Esophagus muscularis mucosa (tissue), 4 donors: ENCODE measurements at regions not wholly inside any gene's neighbourhood (a gene's known extent, or its start where the extent isn't known, plus 50 kb on each side); places are given as distances from the start of the nearest gene placed in this dataset.

Source experiments
- DNase-seq: peaks from one replicate; pipeline ENCODE4 v3.0.0-alpha.2; 2017; ENCODE audit errors: extremely low spot score
- H3K27ac ChIP-seq, 4 donors: fragments of 200-600 bp; sonication (generic); replicated peaks in 1 of 4; 1 replicate in 3 of 4; 2 replicates in 1 of 4; pipeline ENCODE4 v1.5.1; 2016 to 2019; ENCODE audit warnings: mild to moderate bottlenecking in 1 of 4
- H3K27me3 ChIP-seq, 4 donors: fragments of 200-600 bp; sonication (generic); one replicate each; pipeline versions ENCODE4 v1.5.1 to v1.6.0; 2016 to 2019
- H3K36me3 ChIP-seq, 4 donors: fragments of 200-600 bp; sonication (generic); one replicate each; pipeline ENCODE4 v1.5.1; 2016 to 2019
- H3K4me1 ChIP-seq, 4 donors: fragments of 200-600 bp; sonication (generic); one replicate each; pipeline ENCODE4 v1.5.1; 2016 to 2019
- H3K4me3 ChIP-seq, 4 donors: fragments of 200-600 bp; sonication (generic); 1 replicate in 2 of 4; 2 replicates in 2 of 4; pipeline ENCODE4 v1.5.1; 2016 to 2019; ENCODE audit warnings: mild to moderate bottlenecking in 4 of 4, moderate library complexity in 1 of 4
- H3K9me3 ChIP-seq, 4 donors: fragments of 200-600 bp; sonication (generic); 1 replicate in 3 of 4; 2 replicates in 1 of 4; pipeline ENCODE4 v1.5.1; 2016 to 2019
- CTCF ChIP-seq, 3 experiments: fragments of 200-600 bp in 2 of 3; fragments of 450-650 bp in 1 of 3; sonication (generic) in 2 of 3; IDR thresholded peaks; one replicate each; pipeline ENCODE4 v1.5.1; 2017 to 2019; ENCODE audit warnings: antibody characterized with exemption in 3 of 3, mild to moderate bottlenecking in 2 of 3, moderate library complexity in 1 of 3
- EP300 ChIP-seq: sonication (generic); formaldehyde crosslinking; IDR thresholded peaks from one replicate; pipeline ENCODE4 v1.6.1; 2017; ENCODE audit warnings: antibody characterized with exemption
- POLR2A ChIP-seq: fragments of 450-650 bp; IDR thresholded peaks from one replicate; pipeline ENCODE4 v1.6.1; 2017; ENCODE audit warnings: antibody characterized with exemption, moderate library complexity, mild to moderate bottlenecking, low read depth
- POLR2AphosphoS5 ChIP-seq, 2 donors: sonication (generic); formaldehyde crosslinking; IDR thresholded peaks; one replicate each; pipeline ENCODE4 v1.6.1; 2017; ENCODE audit warnings: antibody characterized with exemption in 2 of 2
- WGBS: methylation state at CpG from one replicate; pipeline ENCODE4 v1.1.5; 2018; 5-methylcytosine and 5-hydroxymethylcytosine counted together
- intact Hi-C: fragments of 100-400 bp; cut with DNase I; formaldehyde crosslinking; loops from one replicate; pipeline ENCODE4 v1.15.1; 2023

GRCh38 chr2:83376731-83377130 lies 1082.3 kb downstream of the SUCLG1 start:
- no peaks in the 10 kb centered on the region for H3K36me3 ChIP-seq
- H3K27me3 ChIP-seq, result no peaks in the 10 kb centered on the region
- TF ChIP-seq CTCF (IDR thresholded peaks at IDR 0.05) (no peak), EP300 (no peak), POLR2A (no peak), POLR2AphosphoS5 (IDR thresholded peaks at IDR 0.05) (no peak)
- no peak overlapping the region for H3K4me3 ChIP-seq
- intact Hi-C loops, result no loop called here
- WGBS, result 78% methylated on average over 2 of the region's 2 CpGs
- H3K4me1 ChIP-seq, result no peaks in the 10 kb centered on the region
- no peak overlapping the region for H3K27ac ChIP-seq
- H3K9me3 ChIP-seq, result peaks cover 0 to 6% (median 0%) of the 10 kb centered on the region in 4 donors
- DNase-seq, result no peak

GRCh38 chr2:83370419-83370762 lies 1088.7 kb downstream of the SUCLG1 start:
- no peaks in the 10 kb centered on the region for H3K36me3 ChIP-seq
- intact Hi-C loops, result no loop called here
- peaks cover 0 to 6% (median 0%) of the 10 kb centered on the region in 4 donors for H3K4me1 ChIP-seq
- peaks cover 0 to 2% (median 0%) of the 10 kb centered on the region in 4 donors for H3K9me3 ChIP-seq
- TF ChIP-seq POLR2A (no peak), EP300 (no peak), CTCF (IDR thresholded peaks at IDR 0.05) (no peak), POLR2AphosphoS5 (IDR thresholded peaks at IDR 0.05) (no peak)
- DNase-seq, result no peak
- 74% methylated on average over 2 of the region's 2 CpGs for WGBS
- H3K27ac ChIP-seq, result no peak overlapping the region
- no peak overlapping the region for H3K4me3 ChIP-seq
- H3K27me3 ChIP-seq, result no peaks in the 10 kb centered on the region

GRCh38 chr2:83369601-83370418 lies 1089.3 kb downstream of the SUCLG1 start:
- Histone ChIP-seq H3K4me3 (no peak overlapping the region), H3K4me1 (peaks cover 0 to 6% (median 0%) of the 10 kb centered on the region in 4 donors), H3K9me3 (no peaks in the 10 kb centered on the region), H3K27me3 (no peaks in the 10 kb centered on the region), H3K27ac (no peak overlapping the region), H3K36me3 (no peaks in the 10 kb centered on the region)
- intact Hi-C loops, result no loop called here
- DNase-seq, result no peak
- 93% methylated on average over 6 of the region's 6 CpGs for WGBS
- no peak for TF ChIP-seq EP300
- TF ChIP-seq CTCF (IDR thresholded peaks at IDR 0.05), result no peak
- no peak for TF ChIP-seq POLR2AphosphoS5 (IDR thresholded peaks at IDR 0.05)

- 54% methylated on average over 3 of the region's 3 CpGs for WGBS
- Histone ChIP-seq H3K27me3 (no peaks in the 10 kb centered on the region), H3K27ac (no peak overlapping the region), H3K36me3 (no peaks in the 10 kb centered on the region), H3K9me3 (no peaks in the 10 kb centered on the region), H3K4me1 (peaks cover 0 to 6% (median 0%) of the 10 kb centered on the region in 4 donors), H3K4me3 (no peak overlapping the region)
- no peak for DNase-seq
- intact Hi-C loops, result no loop called here
- TF ChIP-seq POLR2A, result no peak
- TF ChIP-seq CTCF (IDR thresholded peaks at IDR 0.05), result no peak
- no peak for TF ChIP-seq POLR2AphosphoS5 (IDR thresholded peaks at IDR 0.05)
- no peak for TF ChIP-seq EP300
Observed at GRCh38 chr2:83368916-83369315, 1090.2 kb downstream of the SUCLG1 start.

GRCh38 chr2:83368461-83368860 lies 1090.6 kb downstream of the SUCLG1 start:
- Histone ChIP-seq H3K4me1 (peaks cover 0 to 6% (median 0%) of the 10 kb centered on the region in 4 donors), H3K27me3 (no peaks in the 10 kb centered on the region), H3K4me3 (no peak overlapping the region), H3K27ac (no peak overlapping the region), H3K9me3 (no peaks in the 10 kb centered on the region), H3K36me3 (no peaks in the 10 kb centered on the region)
- TF ChIP-seq POLR2AphosphoS5 (IDR thresholded peaks at IDR 0.05) (no peak), POLR2A (no peak), CTCF (IDR thresholded peaks at IDR 0.05) (no peak), EP300 (no peak)
- WGBS, result 49% methylated on average over 2 of the region's 2 CpGs
- intact Hi-C loops, result no loop called here
- DNase-seq, result no peak
